Stimulated activated CD8-positive, alpha-beta memory T cell treated with anti-CD3 and anti-CD28 coated beads, Interleukin-2, amount 100 ng/mL, for 1 hour (primary cell): ENCODE measurements at regions not wholly inside any gene's neighbourhood (a gene's known extent, or its start where the extent isn't known, plus 50 kb on each side); places are given as distances from the start of the nearest gene placed in this dataset.

ENCODE experiments used
- DNase-seq, 2 donors: peaks; one replicate each; pipeline ENCODE4 v3.0.0-alpha.2; 2020; ENCODE audit warnings: low read depth in 2 of 2

DNA sequence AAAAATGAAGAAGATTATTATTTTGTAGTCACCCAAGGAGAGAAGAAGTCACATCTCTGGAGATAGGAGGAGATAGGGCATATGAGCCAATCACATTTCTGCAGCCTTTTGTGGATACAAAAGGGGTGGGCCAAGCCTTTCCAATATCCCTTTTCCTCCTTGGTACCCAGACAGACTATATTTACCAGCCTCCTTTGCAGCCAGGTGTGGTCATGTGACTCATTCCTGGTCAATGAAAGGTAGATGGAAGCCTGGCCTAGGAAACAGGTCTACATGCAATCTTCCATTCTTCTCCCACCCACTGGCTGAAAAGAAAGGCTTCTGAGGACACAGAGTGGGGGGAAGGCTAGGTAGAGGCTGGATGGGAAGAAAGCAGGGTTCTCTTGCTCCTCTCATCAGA, 58.1 kb upstream of the ERG start:
- no peak for DNase-seq

DNA sequence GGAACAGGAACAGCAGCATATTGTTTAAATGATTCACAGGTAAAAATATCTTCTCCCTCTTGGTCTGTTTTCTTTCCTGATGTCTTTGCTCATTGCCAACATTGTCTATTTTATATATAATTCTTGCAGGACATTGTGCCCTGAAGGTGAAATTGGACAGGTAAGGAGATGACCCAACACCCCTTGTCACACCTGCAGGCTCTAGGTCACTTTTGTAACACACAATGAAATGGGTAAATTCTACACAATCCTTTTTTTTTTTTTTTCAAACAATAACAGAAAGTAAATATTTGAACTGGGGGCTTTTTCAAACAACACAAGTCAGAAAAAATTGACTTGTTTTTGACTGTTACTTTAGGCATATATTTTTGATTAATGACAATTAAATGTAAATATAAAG, 62.9 kb upstream of the ERG start:
- no peak for DNase-seq

DNA sequence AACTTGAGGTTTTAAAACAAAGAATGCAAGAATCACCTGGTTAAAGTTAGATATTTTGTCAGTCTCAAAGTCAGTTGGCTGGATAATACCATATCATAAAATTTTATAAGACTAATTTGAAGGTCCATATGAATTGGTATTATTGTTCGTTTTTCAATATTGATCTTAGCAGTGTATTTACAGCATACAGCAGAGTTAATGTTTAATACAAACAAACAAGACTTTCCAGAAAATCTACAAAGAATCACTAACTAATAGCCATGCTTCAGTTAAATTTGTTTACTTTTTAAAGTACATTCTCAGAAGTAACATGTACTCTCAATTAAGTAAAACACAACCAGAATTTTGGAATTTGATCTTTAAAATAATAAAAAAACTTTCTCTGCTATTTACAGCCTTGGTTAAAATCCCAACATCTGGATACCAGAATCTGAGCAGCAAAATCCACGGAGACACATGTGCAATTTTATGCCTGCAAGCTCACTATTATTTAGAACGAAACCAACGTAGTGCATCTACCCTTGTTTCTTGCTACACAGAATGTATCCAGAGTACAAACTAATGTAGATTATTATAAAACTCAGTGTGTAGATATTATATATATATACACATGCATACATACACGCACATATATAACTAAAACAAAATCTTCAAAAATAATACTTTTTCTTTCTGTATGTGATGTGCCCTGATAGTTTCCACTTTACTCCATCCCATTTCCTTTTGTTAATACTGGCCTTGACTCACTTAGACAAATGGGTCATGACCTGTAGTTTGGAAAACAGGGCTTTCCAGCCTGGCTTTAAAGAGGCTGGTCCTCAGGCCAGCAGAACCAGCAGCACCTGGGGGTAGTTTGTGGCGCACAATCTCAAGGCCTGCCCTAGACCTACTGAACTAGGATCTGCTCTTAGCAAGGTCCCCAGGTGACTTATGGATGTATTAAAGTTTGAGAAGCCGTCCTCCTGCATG, 63.6 kb upstream of the ERG start:
- no peak for DNase-seq

DNA sequence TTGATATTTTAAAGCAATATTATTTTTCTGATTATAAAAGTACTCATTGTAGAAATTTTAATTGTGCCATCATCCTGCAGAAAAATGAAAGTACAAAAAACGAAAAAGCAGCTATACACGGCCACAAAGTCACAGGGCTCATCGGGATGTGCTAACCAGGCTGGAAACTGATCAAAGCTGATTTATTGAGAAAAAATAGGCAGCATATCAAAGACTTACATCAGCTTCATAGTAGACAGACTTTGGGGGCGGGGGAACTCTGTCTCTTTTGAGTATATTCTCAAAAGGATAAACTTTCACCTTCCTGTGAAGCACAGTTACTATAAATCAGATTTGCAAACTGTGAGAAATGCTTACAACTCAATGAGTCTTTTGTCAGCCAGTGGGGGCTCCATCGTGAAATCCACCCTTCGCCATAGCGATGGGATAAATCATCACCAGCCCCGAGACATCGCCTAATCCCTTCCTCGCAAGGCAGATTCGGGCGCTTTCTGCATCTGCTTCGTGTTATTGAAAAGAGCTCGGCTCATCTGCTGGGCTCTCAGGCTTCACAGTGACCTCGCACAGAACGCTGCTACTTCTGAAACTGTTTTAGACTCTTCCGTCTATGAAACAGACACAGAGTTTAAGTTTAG, 69.2 kb upstream of the ERG start:
- no peak for DNase-seq

DNA sequence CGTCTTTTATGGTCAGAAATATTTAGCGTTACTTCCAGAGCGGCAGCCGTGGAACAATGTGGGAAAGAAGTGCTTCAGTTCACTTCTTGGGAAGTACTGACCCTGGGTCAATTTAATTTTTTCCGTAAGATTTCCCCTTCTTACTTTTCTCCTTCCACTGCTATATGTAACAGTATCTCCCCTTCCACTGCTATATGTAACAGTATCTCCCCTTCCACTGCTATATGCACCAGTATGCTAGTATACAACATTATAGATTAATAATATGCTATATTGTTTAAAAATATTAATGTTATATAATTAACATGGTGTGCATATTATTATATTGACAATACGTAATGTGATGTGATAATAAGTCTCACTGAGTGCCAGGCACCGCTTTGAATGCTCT, 69.7 kb upstream of the ERG start:
- no peak for DNase-seq

DNA sequence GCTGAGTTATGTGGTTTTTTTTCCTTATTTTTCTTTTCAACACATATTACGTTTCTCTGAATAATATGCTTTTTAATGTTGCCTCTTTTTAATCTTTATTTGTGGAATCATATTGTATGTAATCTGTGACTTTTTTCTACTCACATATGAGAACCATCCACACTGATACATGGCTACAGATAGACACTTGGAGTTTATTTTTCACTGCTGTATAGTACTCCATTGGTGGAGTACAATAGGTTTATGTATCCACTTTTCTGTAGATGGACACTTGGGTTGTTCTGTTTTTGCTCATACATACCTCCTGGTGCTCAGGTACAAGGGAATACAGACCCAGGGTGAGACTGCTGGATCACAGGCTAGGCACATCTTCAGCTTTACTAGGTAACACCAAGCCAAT, 71.5 kb upstream of the ERG start:
- DNase-seq, result no peak

DNA sequence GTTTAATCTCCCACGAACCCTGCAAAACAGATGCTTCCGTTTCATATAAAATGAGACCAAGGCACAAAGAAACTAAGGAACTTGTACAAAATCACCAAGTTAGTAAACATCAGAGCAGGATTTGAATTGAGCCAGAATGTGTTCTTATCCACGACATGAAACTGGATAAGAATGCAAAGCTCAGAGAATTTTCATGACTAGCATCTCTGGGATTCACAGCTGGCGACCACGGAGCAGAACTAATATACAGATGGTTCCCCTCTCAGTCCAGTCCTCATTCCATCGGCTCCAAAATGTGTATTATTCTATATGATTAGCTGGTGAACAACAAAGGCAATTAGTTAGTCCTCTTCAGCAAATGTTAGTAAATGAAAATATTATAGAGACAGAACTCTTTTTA, 72.3 kb upstream of the ERG start:
- no peak for DNase-seq

DNA sequence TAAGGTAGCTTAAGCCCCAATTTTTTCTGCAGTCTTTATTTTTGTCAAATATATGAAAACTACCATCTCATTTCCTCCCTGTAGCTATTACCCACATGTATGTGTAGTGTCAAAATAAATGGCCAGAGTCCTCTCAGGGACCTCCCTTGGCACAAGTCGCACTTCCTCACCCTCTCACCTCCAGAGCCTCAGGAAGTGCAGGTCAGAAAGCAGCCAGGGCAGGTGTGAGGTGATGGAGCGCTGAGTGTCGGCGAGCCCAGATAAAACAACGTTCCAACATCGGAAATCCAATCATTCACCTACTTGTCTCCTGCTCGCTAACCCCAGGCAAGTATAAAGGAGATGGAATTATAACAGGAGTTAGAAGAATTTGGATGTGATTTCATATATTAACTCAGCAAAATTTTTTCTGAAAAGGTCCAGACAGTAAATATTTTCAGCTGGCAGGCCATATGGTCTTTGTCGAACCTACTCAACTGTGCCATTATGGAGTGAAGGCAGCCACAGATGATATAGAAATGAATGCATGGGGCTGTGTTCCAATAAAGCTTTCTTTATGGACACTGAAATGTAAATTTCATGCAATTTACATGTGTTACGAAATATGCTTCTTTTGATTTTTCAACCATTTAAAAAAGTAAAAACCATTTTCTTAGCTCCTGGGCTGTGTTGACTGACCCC, 76.8 kb upstream of the ERG start:
- DNase-seq, result no peak

DNA sequence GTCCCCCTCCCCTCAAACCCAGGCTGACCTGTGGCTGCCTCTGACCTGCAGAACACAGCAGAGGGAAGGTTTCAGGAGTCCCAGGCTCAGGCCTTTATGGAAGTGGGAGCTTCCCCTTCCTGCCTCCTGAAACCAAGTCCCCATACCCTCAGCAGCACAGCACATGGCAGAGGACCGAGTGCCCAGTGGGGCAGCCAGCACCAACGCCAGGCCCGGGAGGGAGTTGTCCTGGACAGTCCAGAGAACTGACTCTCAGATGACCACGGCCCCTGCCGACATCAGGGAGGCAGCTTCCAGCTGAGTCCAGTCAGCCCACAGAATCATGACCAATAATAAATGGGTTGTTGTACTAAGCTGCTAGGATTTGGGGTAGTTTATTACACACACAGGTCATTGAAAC, 79.6 kb upstream of the ERG start:
- no peak for DNase-seq

DNA sequence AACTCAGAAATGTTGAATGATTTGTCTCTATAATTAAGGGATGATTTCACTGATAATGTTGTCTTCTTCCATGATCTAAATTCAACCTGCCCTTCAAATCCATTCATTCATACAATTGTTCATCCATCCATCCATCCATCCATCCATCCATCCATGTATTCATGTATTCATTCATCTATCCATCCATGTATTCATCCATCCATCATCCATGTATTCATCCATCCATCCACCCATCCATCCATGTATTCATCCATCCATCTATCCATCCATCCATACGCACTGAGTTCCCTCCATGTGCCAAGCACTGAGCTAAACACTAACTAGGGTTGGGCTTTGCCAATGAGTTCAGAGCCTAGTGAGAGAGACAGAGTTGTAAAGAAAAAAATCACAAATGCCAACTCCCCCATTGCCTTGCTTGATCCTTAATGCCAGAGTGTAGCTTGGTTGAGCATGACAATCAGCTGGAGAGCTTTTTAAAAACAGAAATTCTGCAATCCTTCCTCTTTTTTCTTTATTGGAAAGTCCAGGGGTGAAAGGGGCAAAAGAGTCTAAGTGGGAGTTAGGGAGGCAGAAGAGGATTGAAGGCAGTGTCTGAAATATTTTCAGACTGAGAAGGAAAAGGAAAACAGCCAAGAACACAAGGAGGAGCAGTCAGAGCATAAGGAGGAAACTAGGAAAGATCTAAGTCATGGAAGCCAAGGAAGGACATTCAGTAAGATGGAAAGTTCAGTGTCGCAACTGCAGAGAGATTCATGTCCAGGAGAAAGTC, 92.4 kb upstream of the ERG start:
- no peak for DNase-seq

DNA sequence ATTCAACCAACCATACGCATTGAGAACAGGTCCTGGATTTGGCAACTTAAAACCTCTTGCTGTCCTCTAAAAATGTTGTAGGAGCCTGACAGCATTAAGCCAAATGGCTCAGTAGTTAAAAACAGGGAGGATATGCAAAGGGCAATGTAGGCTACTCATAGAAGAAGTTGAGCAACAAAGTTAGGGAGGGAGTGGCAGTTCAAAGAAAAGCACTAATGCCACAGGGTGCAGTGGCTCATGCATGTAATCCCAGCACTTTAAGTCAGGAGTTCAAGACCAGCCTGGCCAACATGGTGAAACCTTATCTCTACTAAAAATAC, 92.9 kb upstream of the ERG start:
- DNase-seq, result no peak

DNA sequence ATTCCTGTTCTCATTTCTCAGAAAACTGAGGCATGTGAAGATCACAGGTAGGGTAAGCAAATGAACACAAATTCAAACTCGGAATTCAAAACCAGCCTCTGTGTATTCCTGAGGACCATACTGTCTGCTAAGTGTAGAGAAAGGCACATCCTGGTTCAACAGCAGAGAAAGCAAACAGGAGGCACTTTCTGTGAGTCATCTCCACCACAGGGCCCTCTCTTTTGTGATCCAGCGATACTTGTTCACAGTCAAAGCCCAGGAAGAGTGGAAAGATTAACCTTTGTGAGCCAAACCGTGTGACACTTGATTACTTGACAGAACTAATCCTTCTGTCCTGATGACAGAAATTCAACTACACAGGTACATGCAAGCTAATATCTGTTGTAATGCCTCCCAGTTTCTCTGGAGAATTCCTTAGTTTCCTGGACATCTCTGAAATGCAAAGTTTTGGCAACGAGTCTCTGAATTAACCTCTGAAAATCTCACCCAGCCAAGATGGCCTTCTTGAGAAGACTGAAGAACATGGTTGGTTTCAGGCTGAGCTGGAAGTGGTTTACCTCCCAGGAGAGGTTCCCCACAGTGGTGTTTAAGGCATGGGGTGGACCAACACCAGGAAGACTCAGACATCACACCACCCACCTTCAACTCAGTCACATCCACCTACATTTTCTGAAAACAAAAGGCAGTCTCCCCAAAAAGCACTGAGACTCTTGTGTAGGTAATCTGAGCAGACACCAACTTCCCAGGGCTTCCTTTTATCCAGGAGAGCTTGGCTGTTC, 98.2 kb upstream of the ERG start:
- no peak for DNase-seq

DNA sequence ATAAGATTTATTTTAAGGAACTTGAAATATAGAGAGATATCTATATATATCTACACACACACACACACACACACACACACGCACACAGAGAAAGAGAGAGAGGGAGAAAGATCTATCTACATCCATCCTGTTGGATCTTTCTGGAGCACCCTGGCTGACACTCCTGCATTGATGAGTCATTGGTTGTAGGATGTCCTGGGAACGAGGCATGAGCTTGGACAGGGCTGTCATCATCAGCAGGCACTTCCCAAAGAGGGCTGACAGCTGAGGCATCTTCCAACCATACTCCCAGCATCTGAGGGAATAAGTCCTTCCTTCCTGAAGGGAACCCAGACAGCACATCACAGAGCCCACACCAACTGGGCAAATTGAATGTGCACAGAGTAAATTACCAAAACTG, 99.1 kb upstream of the ERG start:
- no peak for DNase-seq

DNA sequence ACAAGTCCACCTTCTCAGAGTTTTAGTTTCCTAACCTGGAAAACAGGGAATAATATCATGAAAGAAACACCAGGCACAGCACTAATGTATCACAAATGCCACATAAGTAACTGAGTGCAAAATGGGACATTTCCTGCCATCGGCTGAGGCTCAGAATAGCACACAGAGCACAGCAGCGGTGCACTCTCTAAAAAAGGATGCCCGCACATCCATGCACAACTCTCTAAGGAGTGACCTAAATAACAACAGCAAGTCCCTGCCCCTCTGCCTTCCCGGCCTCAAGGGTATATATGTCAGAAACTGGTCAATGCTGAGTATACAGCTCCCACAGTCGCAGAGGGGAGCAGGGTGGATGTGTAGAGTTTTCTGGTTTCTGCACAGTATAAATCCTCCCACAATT, 100.1 kb upstream of the ERG start:
- DNase-seq, result no peak

DNA sequence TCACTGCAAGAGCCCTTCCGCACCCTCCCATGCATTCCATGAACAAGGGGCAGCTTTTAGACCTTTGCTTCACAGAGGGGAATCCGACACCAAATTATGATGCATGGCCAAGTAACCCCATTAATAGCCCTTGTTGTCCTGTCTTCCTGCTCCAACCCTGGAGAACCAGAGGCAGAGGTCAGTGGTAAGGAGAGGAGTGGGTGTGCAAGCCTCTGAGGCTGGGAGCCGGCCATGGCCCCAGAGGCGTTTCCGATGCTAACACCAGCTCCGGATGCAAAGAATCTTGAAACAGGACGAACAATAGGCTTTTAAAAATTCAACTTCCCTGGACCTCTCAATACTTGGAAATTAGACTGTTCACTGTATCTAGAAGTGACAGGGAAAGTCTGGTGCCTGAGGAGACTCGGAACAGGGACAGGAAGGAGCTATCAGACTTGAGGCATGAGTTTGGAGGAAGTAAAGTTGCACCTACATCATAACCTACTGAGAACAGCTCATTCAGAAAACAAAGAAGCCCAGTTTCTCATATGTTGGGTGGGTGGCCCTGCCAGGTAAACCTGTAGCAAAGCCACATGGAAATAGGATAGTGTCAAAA, 101.2 kb upstream of the ERG start:
- no peak for DNase-seq

DNA sequence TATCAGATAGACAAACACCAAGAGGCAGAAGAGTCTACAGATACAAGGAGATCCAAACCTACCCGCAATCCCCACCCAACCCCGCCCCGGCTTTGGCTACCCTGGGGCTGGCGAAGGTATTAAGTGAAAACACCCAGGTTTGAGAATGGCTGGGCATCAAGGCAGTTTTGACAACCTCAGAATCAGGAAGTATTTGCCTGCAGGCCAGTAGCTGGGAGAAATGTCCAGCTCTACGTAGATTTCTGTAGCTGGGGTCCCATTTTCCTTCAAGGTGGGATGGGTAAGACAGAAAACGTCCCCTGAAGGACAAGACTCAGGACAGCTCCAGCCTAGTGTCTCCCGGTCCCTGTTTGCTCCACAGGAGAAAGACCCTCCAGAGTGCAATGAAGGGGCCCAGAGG, 101.8 kb upstream of the ERG start:
- no peak for DNase-seq

DNA sequence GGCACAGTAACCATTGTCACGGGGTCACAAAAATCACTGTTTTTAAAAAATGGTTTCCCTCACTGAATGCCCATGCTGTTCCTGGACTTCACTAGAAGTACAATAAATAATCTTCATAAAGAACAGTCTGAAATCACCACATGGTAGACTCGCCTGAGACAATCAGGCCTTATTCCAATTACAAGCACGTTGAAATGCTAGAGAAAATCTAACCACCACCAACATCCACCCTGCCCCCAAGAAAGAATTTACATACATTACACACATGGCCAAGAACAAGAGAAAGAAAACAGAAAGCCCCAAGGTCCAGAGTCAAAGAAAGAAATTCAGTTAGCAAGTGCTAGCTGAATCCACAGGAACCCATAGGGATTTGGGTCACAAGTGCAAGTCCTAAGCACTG, 107.0 kb upstream of the ERG start:
- no peak for DNase-seq

DNA sequence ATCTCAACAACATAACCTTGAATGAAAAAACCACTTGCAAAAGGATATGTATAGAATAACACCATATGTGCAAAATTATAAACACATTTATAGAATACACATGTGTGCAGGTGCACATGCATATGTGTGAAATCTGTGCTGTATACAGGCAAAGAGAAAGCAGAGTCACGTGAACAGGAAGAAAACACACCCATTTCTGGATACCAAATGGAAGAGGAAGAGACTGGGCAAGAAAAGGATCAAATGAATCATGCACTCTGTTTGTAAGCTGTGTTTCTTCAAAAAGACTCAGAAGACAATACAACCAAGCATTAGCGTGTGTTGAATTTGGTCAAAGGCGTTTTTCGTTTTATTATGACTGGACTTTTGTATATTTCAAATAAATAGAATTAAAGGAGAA, 111.3 kb upstream of the ERG start:
- DNase-seq, result no peak

DNA sequence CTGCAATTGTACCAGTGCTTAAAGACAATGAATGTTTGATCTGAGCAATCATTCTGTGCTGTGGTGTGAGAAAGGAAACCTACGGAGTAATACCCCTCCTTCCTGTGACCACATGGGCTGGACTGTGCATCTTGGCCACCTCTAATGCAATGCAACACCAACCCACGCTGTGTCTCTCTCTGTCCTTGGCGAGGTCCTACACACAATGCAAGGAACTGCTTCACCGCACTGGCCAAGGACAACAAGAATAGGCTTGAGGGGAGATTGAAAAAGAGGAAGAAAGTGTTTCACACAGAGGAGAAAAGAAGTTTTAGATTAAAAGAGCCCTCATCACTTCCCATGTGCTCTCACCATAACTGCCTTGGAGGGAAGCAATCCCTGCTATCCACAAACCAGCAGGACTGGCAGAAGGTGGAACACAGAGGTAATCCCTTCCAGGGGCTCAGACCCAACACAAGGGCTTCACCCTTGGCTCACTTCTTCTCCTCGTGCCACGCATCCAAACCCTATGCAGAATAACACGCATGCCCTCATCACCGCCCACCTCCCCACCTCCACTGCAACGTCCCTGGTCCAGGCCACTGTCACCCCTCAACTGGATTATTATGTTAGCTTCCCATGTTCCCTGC, 112.5 kb upstream of the ERG start:
- DNase-seq, result no peak

DNA sequence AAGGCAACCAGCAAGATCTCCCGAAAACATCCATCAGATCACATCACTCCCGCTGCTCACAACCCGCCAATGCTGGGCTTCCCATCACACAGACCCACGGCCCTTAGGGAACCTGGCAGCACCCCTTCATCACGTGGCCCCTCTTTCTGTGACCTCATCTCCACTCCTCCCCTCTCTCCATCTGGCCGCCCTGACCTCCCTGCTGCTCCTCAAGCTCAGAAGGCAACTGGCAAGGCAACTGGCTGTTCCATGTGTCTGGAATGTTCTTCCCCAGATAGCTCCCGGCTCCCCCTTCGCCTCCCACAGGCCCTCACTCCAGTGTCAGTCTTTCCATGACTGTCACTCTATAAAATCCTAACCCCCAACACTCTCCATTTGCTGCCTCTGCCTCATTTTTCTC, 113.0 kb upstream of the ERG start:
- no peak for DNase-seq

DNA sequence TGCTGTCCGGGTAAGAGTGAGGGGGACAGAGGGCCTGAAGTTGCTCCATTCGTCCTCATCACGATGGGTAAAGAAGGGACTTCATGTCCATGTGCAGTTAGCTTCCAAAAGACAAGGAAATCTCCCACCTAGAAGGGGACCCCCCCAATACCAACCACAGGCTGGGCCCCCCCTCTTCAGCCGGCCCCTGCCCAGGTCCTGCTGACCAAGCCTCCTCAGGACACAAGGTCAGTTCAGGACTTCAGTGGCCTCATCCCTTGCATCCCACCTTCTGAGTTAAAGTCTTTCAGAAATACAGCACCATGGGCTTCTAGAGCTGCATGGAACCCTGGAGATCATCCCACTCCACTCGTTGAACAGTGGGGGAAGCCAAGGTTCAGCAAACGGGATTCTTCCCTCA, 115.4 kb upstream of the ERG start:
- no peak for DNase-seq
